A673 (cell line): ENCODE measurements at regions not wholly inside any gene's neighbourhood (a gene's known extent, or its start where the extent isn't known, plus 50 kb on each side); places are given as distances from the start of the nearest gene placed in this dataset.

ENCODE experiments used
- CTCF ChIP-seq: fragments of 300-800, 200-600 bp; sonication (generic); conservative IDR thresholded peaks from 2 replicates; pipeline ENCODE4 v1.5.1; 2017; ENCODE audit warnings: low read depth, mild to moderate bottlenecking, antibody characterized with exemption, low read length, moderate library complexity, mixed read lengths
- EZH2 ChIP-seq: fragments of 200-600 bp; sonication (generic); IDR thresholded peaks from 2 replicates; pipeline ENCODE4 v1.6.1; 2017; ENCODE audit warnings: borderline replicate concordance, low read depth, mild to moderate bottlenecking, mixed read lengths, antibody characterized with exemption, low read length; ENCODE audit not compliant: poor library complexity, severe bottlenecking

DNA sequence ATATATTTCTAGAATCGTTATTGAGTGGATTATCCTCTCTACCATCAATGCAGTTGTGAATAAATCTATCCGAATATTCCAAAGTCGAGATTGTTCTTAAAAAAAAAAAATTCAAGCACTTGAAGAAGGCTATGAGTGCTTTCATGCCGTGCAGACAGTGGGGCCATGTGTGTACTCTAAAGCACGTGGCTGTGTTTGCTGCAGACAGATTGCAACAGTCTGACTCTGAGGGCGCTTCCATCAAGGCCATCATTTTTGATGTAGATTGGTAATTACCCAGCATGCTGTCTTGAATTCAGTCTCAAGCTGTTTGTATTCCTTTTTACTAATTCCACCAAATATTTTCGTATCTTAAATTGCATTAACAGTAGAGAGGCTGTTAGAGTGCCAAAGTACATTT lies 325.9 kb upstream of the LINC00305 start:
- TF ChIP-seq CTCF (no peak), EZH2 (no peak)
